ENCODE measurements at regions not wholly inside any gene's neighbourhood (a gene's known extent, or its start where the extent isn't known, plus 50 kb on each side); places are given as distances from the start of the nearest gene placed in this dataset.

DNA sequence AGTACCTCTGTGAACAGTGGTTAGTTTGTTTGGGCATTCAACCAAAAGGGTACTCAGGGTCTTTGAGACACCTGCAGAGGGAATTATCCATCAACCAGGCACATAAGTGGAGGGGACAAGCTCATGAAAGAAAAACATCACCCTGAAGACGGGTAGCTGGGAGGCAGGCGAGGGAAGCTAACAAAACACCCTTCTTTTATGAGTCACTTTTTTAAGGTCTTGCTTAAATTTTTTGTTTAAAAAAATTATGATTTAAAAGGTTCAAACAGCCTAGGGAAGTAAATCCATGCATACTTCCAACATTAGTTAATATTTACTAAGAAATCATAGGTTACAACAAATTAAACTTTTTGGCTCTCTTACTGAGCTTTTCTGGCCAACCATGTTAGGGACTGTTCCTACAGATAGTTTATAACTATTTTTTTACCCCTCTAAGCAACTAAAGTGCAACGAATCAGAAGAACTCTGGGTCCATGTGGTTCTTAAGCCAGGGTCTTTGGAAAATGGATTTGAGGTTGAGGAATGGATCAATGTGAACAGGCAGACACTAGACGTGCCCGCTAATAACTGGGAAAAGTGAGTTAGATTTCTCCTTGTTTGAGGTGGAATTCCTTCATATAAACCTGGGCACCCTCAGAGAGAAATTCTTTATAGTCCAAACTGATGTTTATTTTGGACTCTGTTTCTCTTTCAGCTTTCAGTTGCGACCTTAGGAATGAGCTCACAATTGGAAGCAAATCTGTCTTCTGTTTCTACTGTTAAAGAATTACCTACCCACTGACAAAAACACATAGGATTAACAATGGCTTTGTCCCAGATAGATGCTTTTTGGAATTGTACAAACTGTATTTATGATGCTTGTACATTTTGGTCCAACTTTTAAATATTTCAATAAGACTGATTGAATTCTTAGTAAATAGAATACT lies 123.0 kb downstream of the LYPLAL1 start:
- H3K4me1 ChIP-seq, result peaks cover 14% of the 10 kb centered on the region; the same call in 2 of the 3 replicates
- H3K4me3 ChIP-seq, result no peak overlapping the region
- H3K27ac ChIP-seq, result peak overlapping the region in 1 of 2 experiments; percentile 58; a peak in 1 of 6 replicates
- ChIA-PET CTCF (interaction anchor here (0.6 kb wide), 1 partner anchor 25 kb away, joined by 3 read pairs; no protein-coding TSS in a partner anchor), POLR2A (no interaction called here)
- no peak overlapping the region for H3K4me2 ChIP-seq
- FAIRE-seq, result no peak
- TF ChIP-seq EHMT2 (IDR thresholded peaks at IDR 0.05; ENCODE audit: low read depth) (no peak), CBX8 (IDR thresholded peaks at IDR 0.05) (no peak), ESRRA (IDR thresholded peaks at IDR 0.05; ENCODE audit: borderline replicate concordance, low read length) (no peak), NFE2L2 (conservative IDR thresholded peaks at IDR 0.05; ENCODE audit: low read length) (no peak), NPAS2 (CRISPR knock-in tag; IDR thresholded peaks at IDR 0.05; ENCODE audit: borderline replicate concordance) (no peak), BHLHE40 (IDR thresholded peaks at IDR 0.05; ENCODE audit: low read depth, low read length) (no peak), RAD21 (conservative IDR thresholded peaks at IDR 0.05 in 1 of 2, IDR thresholded peaks at IDR 0.05 in 1 of 2) (no peak), RCOR1 (IDR thresholded peaks at IDR 0.05; ENCODE audit: low read depth, low read length) (no peak), SREBF2 (IDR thresholded peaks at IDR 0.05) (no peak), HOXB13 (CRISPR knock-in tag; IDR thresholded peaks at IDR 0.05; ENCODE audit: low read depth) (no peak), CBX2 (IDR thresholded peaks at IDR 0.05; ENCODE audit: borderline replicate concordance, low read depth) (no peak), SMC3 (IDR thresholded peaks at IDR 0.05) (no peak)
- TF ChIP-seq, protein P1, sequence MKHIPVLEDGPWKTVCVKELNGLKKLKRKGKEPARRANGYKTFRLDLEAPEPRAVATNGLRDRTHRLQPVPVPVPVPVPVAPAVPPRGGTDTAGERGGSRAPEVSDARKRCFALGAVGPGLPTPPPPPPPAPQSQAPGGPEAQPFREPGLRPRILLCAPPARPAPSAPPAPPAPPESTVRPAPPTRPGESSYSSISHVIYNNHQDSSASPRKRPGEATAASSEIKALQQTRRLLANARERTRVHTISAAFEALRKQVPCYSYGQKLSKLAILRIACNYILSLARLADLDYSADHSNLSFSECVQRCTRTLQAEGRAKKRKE (CRISPR knock-in tag; IDR thresholded peaks at IDR 0.05; ENCODE audit: low read depth), result no peak
- TF ChIP-seq, protein P2, sequence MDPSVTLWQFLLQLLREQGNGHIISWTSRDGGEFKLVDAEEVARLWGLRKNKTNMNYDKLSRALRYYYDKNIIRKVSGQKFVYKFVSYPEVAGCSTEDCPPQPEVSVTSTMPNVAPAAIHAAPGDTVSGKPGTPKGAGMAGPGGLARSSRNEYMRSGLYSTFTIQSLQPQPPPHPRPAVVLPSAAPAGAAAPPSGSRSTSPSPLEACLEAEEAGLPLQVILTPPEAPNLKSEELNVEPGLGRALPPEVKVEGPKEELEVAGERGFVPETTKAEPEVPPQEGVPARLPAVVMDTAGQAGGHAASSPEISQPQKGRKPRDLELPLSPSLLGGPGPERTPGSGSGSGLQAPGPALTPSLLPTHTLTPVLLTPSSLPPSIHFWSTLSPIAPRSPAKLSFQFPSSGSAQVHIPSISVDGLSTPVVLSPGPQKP (IDR thresholded peaks at IDR 0.05; ENCODE audit: low read depth, low read length), result no peak
- TF ChIP-seq, protein P3, sequence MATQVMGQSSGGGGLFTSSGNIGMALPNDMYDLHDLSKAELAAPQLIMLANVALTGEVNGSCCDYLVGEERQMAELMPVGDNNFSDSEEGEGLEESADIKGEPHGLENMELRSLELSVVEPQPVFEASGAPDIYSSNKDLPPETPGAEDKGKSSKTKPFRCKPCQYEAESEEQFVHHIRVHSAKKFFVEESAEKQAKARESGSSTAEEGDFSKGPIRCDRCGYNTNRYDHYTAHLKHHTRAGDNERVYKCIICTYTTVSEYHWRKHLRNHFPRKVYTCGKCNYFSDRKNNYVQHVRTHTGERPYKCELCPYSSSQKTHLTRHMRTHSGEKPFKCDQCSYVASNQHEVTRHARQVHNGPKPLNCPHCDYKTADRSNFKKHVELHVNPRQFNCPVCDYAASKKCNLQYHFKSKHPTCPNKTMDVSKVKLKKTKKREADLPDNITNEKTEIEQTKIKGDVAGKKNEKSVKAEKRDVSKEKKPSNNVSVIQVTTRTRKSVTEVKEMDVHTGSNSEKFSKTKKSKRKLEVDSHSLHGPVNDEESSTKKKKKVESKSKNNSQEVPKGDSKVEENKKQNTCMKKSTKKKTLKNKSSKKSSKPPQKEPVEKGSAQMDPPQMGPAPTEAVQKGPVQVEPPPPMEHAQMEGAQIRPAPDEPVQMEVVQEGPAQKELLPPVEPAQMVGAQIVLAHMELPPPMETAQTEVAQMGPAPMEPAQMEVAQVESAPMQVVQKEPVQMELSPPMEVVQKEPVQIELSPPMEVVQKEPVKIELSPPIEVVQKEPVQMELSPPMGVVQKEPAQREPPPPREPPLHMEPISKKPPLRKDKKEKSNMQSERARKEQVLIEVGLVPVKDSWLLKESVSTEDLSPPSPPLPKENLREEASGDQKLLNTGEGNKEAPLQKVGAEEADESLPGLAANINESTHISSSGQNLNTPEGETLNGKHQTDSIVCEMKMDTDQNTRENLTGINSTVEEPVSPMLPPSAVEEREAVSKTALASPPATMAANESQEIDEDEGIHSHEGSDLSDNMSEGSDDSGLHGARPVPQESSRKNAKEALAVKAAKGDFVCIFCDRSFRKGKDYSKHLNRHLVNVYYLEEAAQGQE (IDR thresholded peaks at IDR 0.05), result no peak
- DNase-seq (ENCODE audit: low read depth in 1 of 2, low spot score in 1 of 2), result no peak
- WGBS (ENCODE audit: missing lambda C conversion rate), result 75% methylated on average over 6 of the region's 6 CpGs
- no peaks in the 10 kb centered on the region for H3K9me3 ChIP-seq
- no peak for ATAC-seq

DNA sequence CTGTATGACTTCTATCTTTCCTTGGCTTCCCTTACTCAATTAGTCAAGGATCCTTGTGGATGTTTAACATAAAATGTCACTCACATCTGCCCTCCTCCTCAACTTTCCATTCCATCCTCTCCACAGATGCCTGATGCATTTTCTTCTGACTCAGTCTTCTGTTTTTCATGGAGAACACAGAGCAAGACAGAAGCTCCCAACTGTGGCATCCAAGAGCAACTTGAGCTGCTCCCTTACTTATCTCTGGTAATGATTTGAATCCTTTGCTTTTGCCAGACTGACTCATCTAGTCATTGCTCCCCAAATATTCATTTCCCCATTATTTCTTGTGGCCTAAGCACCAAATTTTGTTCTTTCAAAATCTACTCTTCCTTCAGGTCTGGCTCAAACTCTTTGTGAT lies 120.6 kb downstream of the LYPLAL1 start:
- ChIA-PET CTCF (interaction anchor here (0.9 to 1.1 kb wide), 2 partner anchors 14 to 65 kb away, joined by 3 read pairs; no protein-coding TSS in a partner anchor), POLR2A (no interaction called here)
- Histone ChIP-seq H3K4me2 (no peak overlapping the region), H3K27ac (no peak overlapping the region), H3K4me1 (peaks cover 14% of the 10 kb centered on the region; the same call in 2 of the 3 replicates), H3K9me3 (no peaks in the 10 kb centered on the region), H3K4me3 (no peak overlapping the region)
- FAIRE-seq, result no peak
- no peak for DNase-seq (ENCODE audit: low read depth in 1 of 2, low spot score in 1 of 2)
- ATAC-seq, result no peak
- TF ChIP-seq ZSCAN20 (CRISPR knock-in tag; IDR thresholded peaks at IDR 0.05), result no peak

DNA sequence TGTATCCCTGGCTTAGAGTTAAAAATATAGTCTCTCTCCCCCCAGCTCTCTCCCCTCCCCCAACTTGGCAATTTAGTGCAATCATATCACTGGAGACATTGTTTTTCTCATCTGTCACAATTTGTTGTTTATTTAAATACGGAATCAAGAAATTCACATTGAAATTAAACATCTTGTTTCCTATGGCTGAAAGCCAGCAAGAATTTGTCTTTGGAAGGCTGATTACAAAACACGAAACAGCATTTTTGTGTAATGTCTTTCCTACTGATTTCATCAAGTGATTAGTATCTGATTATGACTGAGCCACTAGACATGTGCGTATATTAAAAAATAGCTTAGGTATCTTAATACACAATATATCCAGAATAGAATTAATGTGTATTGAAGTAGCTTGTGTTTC lies 119.7 kb downstream of the LYPLAL1 start:
- no peak for FAIRE-seq
- ChIA-PET CTCF (no interaction called here), POLR2A (no interaction called here)
- no peak for DNase-seq (ENCODE audit: low read depth in 1 of 2, low spot score in 1 of 2)
- no peak overlapping the region for H3K4me2 ChIP-seq
- H3K9me3 ChIP-seq, result no peaks in the 10 kb centered on the region
- 86% methylated on average over 3 of the region's 3 CpGs for WGBS (ENCODE audit: missing lambda C conversion rate)
- H3K27ac ChIP-seq, result no peak overlapping the region
- ATAC-seq, result no peak
- no peak overlapping the region for H3K4me3 ChIP-seq
- peaks cover 14% of the 10 kb centered on the region; the same call in 2 of the 3 replicates for H3K4me1 ChIP-seq
- TF ChIP-seq, protein P4, sequence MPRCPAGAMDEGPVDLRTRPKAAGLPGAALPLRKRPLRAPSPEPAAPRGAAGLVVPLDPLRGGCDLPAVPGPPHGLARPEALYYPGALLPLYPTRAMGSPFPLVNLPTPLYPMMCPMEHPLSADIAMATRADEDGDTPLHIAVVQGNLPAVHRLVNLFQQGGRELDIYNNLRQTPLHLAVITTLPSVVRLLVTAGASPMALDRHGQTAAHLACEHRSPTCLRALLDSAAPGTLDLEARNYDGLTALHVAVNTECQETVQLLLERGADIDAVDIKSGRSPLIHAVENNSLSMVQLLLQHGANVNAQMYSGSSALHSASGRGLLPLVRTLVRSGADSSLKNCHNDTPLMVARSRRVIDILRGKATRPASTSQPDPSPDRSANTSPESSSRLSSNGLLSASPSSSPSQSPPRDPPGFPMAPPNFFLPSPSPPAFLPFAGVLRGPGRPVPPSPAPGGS (IDR thresholded peaks at IDR 0.05), result no peak
- TF ChIP-seq, protein P5, sequence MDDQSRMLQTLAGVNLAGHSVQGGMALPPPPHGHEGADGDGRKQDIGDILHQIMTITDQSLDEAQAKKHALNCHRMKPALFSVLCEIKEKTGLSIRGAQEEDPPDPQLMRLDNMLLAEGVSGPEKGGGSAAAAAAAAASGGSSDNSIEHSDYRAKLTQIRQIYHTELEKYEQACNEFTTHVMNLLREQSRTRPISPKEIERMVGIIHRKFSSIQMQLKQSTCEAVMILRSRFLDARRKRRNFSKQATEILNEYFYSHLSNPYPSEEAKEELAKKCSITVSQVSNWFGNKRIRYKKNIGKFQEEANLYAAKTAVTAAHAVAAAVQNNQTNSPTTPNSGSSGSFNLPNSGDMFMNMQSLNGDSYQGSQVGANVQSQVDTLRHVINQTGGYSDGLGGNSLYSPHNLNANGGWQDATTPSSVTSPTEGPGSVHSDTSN (IDR thresholded peaks at IDR 0.05), result no peak
- TF ChIP-seq CHD4 (IDR thresholded peaks at IDR 0.05; ENCODE audit: borderline replicate concordance), result no peak
- no peak for TF ChIP-seq NPAS2 (CRISPR knock-in tag; IDR thresholded peaks at IDR 0.05; ENCODE audit: borderline replicate concordance)
- TF ChIP-seq, protein P3 (IDR thresholded peaks at IDR 0.05), result no peak

Data from A549 (cell line).